ENCODE measurements at regions not wholly inside any gene's neighbourhood (a gene's known extent, or its start where the extent isn't known, plus 50 kb on each side); places are given as distances from the start of the nearest gene placed in this dataset.

- no peak for DNase-seq
These were observed 493.5 kb upstream of the B3GAT1 start for GRCh38 chr11:134905517-134905916.

GRCh38 chr11:134904103-134904790 lies 492.2 kb upstream of the B3GAT1 start:
- DNase-seq: no peak

DNA sequence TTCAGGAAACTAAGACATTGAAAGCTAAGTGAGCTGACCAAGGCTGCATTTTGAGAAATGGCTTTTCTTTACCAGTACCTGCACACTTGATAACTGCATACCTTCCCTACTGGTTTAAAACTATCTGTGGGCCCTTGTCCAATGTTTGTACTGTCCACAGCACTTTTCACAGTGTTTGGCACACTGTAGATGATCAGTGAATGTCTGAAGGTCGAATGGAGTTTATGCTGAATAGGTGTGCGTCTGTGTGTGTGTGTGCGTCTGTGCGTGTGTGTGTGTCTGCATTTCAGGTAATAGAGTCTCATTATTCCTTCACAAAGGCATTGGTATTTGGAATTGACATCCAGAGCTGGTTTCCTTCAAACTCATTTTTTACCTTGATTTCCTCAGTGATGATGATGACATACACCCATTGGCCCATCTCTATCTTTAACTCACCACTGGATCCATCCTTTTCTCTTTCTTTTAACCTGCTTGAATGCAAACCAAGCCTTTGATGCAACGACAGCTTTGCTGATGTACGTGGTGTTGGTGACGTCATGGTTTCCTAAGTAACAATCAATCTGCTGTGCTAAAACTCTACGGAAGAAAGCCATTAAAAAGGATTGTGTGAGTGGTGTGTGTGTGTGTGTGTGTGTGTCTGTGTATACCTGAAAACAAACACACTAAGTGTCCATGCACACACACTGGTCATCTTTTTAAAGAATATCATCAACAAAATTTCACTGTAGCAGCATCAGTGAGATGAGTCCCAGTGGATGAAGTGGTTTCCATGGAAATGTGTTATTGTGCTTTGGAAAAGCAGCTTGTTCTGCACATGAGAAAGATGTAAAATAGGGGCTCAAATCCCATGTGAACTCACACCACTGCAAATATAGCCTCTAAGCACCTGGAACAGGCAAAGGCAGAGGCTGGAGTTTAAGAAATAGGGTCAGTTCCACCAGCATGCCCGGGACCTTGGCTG lies 490.2 kb upstream of the B3GAT1 start:
- DNase-seq: no peak

- no peak for DNase-seq
These were observed 489.5 kb upstream of the B3GAT1 start for GRCh38 chr11:134901542-134901941.

DNA sequence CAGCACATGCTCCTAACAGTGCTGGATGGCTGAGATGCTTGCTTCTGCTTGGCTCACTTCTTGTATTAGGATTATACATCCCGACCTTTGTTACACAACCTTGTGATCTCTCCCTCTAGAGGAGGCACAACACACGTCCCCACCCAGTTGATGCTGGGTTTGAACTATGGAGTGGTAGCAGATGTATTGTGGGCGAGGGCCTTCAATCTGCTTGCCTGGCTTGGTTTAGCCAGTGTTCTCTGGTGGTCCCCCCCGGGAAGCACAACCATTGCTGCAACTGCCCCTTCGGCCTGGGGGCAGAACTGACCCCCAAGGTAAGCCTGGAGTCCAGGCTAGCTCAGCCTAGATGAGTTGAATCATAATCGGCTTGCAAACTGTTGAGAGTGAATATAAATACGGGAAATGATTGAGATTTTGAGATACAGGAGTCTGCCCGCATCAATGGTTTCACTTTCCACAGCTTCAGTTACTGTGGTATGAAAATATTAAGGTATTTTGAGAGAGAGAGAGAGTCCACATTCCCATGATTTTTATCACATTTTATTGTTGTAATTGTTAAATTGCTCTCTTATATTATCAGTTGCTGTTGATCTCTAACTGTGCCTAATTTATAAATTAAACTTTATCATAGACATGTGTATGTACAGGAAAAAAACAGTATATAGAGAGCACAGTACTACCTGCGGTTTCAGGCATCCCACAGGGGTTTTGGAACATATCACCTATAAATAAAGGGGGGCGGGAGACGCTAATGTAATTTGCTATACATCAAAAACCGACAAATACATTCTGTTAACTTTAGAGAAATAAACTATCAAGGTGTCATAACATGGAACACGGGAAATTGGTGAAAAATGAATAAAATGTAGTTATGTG lies 482.0 kb upstream of the B3GAT1 start:
- DNase-seq: no peak

GRCh38 chr11:134890446-134890845 lies 478.4 kb upstream of the B3GAT1 start:
- no peak for DNase-seq

- DNase-seq: no peak
These were observed 477.8 kb upstream of the B3GAT1 start for GRCh38 chr11:134889832-134890231.

GRCh38 chr11:134888821-134889220 lies 476.8 kb upstream of the B3GAT1 start:
- DNase-seq: no peak

GRCh38 chr11:134887896-134888295 lies 475.9 kb upstream of the B3GAT1 start:
- DNase-seq: no peak

DNA sequence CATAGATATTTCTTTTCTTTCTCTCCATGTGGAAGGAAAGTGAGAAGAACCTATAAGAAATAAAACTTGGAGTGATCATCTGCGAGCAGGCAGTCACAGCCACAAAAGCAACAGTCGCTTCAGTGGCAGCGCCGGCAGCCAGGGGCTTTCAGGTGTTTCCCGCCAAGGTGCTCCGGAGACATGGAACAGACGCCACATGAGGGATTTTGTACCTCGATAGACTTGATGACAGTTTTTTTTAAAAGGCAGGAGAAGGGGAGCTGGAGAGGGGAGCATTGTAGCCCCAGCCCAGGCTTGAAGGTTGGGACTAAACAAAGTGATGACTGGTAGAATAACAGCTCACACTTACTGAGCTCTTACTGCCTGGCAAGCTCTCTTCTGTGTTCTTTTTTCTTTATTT lies 471.4 kb upstream of the B3GAT1 start:
- no peak for DNase-seq

DNA sequence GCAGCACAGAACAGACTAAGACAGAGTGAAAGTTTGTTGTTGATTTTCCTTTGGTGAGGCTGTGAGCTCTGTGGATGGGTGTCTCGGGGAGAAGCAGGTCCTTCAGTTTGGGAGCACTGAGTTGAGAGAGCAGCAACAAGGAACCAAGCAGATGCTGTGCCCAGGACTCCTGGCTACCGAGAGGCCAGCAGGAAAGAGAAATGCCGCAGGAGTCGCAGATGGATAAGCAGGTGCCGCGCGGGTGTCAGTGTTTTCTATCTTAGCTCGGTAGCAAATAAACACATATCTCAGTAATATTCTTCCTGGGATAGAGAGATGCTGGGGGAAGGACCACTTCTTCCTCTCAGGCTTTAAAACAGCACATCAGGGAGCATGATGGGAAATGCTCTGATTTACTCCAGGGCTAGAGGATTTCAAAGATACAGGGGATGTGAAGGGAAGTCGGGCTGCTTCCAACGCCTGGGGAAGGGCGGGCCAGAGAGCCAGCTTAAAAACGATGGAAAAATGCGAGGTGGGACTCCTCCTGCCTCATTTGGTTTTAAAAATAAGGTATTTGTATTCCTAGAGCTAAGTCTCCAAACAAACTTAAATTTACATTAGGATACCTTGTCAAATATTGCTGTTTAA lies 470.7 kb upstream of the B3GAT1 start:
- DNase-seq: no peak

- no peak for DNase-seq
These were observed 470.1 kb upstream of the B3GAT1 start for GRCh38 chr11:134882141-134882540.

DNA sequence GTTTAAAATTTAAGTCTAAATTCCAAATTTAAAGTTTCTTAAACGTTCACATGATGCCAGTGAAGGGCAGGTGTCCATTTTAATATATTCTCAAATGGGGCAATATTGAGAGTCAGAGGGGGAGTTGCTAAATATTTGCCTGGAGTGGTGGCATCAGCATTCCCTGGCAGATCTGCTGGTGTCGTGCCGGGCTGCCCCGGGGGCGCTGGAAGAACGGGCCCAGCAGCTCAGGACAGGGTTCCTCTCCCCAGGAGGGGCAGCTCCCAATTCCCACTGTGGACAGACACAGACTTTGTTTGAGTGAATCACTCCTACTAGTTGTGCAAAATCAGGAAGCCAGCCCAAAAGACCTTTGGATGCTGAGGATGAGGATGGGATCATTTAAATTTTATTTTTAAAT lies 468.7 kb upstream of the B3GAT1 start:
- DNase-seq: no peak

DNA sequence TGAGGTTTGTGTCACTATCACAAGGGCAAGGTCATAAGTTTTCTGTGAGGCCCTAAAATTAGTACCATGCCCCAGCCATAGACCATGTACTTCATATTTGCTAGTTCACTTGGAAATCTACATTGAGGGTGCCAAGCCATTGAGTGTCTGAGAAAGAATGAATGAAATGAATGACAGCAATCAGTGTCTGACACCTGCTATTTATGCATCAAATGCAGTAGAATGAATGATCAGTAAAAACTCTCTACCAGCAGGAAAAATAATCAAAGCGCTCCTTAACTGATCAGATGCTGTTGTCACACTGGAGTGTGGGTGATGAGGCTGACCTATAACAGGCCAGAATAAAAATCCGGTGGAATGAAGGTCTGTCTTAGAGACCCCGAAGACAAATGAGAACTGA lies 467.9 kb upstream of the B3GAT1 start:
- DNase-seq: no peak

GRCh38 chr11:134879341-134879740 lies 467.3 kb upstream of the B3GAT1 start:
- no peak for DNase-seq

DNA sequence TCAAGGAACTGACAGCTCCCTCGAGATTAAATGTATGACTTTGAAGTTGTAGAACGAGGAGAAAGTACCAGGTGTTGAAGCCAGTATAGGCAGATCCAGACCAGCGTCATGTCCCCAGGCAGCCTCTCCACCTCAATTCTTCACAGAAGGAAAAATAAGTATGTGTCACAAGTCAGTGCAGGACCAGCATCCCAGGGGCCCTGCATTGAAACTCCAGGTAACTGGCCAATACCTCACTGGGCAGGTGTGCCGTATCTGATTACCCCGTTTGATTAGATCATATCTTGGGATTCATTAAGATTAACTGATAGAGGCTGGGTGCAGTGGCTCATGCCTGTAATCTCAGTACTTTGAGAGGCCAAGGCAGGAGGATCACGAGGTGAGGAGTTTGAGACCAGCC lies 466.7 kb upstream of the B3GAT1 start:
- DNase-seq: no peak

DNA sequence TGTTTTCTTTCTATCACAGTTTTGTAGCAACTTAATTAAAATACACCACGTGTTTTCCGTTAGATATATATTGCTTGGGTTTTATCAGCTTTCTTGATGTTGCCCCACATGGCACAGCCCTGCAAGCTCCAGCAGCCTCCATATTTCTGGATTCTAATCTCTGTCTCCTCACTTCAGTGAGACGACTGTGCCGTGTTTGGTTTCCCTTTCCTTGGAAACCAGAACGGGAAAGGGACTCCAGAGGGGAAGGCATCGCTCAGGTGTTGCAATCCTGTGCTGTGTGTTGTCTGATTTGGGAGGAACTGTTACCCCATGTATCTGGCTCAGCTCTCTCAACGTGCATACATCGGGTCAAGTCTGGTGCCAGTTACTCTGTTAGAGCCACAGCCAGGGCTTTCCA lies 464.2 kb upstream of the B3GAT1 start:
- no peak for DNase-seq

DNA sequence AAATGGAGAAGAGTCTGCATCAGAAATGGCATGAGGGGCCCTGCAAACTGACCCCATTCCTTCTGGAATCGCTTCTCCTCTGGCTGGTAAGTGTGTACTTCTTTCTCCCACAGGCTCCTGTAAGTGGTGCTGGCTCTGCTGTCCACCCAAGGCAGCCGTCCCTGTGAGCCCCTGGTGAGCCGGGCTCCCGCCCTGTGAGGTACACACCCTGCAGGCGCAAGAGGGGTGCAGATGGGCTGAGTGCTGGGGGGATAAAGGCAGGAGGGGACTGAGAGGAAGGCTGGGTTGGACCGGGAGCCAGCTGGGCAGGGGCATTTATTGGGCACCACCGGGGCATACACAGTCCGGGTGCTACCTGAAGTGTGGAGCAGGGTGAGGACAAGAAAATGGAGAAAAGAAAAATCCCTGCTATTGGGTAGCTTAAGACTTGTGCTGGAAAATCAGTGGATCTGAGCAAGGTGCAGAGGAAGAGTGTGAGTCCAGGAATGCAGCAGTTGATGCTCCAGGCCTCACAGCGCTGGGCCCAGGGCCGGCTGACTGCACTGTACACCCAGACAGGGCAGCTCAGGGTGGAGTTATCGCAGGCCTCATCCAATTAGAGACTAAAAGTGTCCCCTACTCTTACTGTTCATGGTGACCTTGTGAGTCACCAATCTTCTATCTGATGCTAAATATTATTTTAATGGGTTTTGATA lies 455.1 kb upstream of the B3GAT1 start:
- DNase-seq: no peak

DNA sequence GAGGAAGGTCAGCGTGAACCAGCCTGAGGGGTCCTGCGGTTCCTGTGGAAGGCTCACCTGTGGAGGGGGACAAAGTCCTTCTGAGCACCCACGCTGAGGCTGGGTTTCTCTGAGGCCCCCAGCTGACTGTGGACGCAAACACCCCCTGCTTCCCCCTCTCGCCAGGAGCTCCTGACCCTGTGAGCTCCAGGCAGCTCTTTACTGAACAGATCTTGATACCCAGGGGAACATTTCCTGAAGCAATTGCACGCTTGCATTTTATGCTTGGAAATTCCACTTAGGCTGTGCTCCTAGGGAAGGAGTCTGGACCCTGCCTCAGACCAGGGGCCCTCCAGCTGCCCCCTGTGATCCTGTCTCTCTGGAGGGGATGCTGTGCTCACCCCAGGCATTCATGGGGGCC lies 454.2 kb upstream of the B3GAT1 start:
- no peak for DNase-seq

DNA sequence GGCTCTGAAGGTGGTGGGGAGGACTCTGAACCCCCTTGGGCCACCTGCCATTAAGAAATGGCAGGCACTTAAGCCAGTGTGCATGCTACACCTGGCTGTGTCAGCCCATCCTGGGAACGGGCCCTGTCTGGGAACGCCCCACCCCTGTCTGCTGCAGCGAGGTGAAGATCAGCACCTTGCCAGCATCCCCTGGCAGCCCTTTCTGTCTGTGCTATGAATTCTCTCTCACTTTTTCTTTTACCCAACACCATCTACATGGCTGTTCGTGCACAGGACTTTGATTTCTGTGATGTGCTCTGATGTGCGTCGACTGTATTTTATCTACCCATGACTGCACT lies 452.9 kb upstream of the B3GAT1 start:
- no peak for DNase-seq

GRCh38 chr11:134864233-134864967 lies 452.4 kb upstream of the B3GAT1 start:
- DNase-seq: no peak

- no peak for DNase-seq
These were observed 451.3 kb upstream of the B3GAT1 start for GRCh38 chr11:134863294-134863693.

Measured in NCI-H524 treated with DMSO at 0.1 percent for 48 hours (cell line).